ENCODE measurements at regions not wholly inside any gene's neighbourhood (a gene's known extent, or its start where the extent isn't known, plus 50 kb on each side); places are given as distances from the start of the nearest gene placed in this dataset.

DNA sequence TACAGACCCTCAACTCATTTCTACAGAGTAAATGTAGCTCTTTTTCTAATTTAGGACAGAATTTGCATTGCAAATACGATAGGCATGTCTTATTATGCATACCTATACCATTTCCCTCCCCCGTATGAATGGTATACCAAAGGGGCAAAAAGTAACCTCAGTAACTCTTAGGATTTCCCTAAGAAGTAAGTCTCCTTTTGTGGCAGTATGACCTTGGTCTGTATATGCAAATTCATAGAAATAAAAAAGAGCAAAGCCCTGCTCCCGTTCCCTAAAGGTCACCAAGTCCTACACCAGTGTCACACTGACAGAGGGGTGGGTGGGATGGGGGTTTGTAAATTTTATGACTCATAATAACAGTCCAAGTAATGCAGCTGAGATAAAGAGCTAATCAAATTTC is 365.8 kb upstream of the CCDC196 start:
- TF ChIP-seq EZH2phosphoT487 (IDR thresholded peaks at IDR 0.05; ENCODE audit: unreplicated experiment) (no peak), POLR2AphosphoS5 (IDR thresholded peaks at IDR 0.05; ENCODE audit: low read depth) (no peak)
- TF ChIP-seq, protein P1, sequence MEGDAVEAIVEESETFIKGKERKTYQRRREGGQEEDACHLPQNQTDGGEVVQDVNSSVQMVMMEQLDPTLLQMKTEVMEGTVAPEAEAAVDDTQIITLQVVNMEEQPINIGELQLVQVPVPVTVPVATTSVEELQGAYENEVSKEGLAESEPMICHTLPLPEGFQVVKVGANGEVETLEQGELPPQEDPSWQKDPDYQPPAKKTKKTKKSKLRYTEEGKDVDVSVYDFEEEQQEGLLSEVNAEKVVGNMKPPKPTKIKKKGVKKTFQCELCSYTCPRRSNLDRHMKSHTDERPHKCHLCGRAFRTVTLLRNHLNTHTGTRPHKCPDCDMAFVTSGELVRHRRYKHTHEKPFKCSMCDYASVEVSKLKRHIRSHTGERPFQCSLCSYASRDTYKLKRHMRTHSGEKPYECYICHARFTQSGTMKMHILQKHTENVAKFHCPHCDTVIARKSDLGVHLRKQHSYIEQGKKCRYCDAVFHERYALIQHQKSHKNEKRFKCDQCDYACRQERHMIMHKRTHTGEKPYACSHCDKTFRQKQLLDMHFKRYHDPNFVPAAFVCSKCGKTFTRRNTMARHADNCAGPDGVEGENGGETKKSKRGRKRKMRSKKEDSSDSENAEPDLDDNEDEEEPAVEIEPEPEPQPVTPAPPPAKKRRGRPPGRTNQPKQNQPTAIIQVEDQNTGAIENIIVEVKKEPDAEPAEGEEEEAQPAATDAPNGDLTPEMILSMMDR (conservative IDR thresholded peaks at IDR 0.05; ENCODE audit: low read depth in 2 of 2): no peak
